Right lobe of liver (tissue), 6 donors: ENCODE measurements at regions not wholly inside any gene's neighbourhood (a gene's known extent, or its start where the extent isn't known, plus 50 kb on each side); places are given as distances from the start of the nearest gene placed in this dataset.
A peak's percentile ranks its signal among the peaks of the same experiment; 100 is the strongest.

Experiments used
- ATAC-seq, 4 donors: fragments of 200-7000 bp; cut with Tn5 transposase; one replicate each; pipeline ENCODE4 v1.9.1; 2020; ENCODE audit warnings: mild to moderate bottlenecking in 4 of 4, moderate library complexity in 4 of 4
- DNase-seq, 3 donors: peaks; one replicate each; pipeline ENCODE4 v3.0.0-alpha.2; 2020
- H3K27ac ChIP-seq, 3 donors: fragments of 200-600 bp; one replicate each; pipeline ENCODE4 v1.8.0; 2022
- H3K27me3 ChIP-seq, 2 donors: fragments of 200-600 bp; one replicate each; pipeline ENCODE4 v1.8.0; 2022
- H3K36me3 ChIP-seq, 4 donors: fragments of 200-600 bp; sonication (generic) in 1 of 4; one replicate each; pipeline versions ENCODE4 v1.5.1 to v1.8.0; 2017 to 2022; ENCODE audit warnings: control low read depth in 1 of 4
- H3K4me1 ChIP-seq, 4 donors: fragments of 200-600 bp; sonication (generic) in 1 of 4; one replicate each; pipeline versions ENCODE4 v1.5.1 to v1.8.0; 2017 to 2022; ENCODE audit warnings: control low read depth in 1 of 4
- H3K4me3 ChIP-seq, 3 donors: fragments of 200-600 bp; one replicate each; pipeline ENCODE4 v1.8.0; 2022
- H3K9me3 ChIP-seq, 4 donors: fragments of 200-600 bp; sonication (generic) in 1 of 4; one replicate each; pipeline versions ENCODE4 v1.5.1 to v1.8.0; 2017 to 2022; ENCODE audit warnings: control low read depth in 1 of 4
- POLR2A ChIP-seq: fragments of 450-650 bp; IDR thresholded peaks from one replicate; pipeline ENCODE4 v1.6.1; 2017; ENCODE audit warnings: antibody characterized with exemption, mild to moderate bottlenecking
- WGBS: methylation state at CpG from one replicate; pipeline ENCODE4 v1.1.6; 2018; ENCODE audit warnings: low coverage, low lambda C conversion rate; ENCODE audit not compliant: insufficient coverage; ENCODE audit errors: missing lambda C conversion rate; 5-methylcytosine and 5-hydroxymethylcytosine counted together
- intact Hi-C, 2 donors: fragments of 100-400 bp; cut with DNase I; formaldehyde crosslinking; loops; one replicate each; pipeline versions ENCODE4 v1.11.2 to v1.14.1; 2022
- TF ChIP-seq, protein P1 (sequence below), 4 donors: fragments of 200-600 bp in 3 of 4; fragments of 450-650 bp in 1 of 4; IDR thresholded peaks; one replicate each; pipeline versions ENCODE4 v1.5.1 to v1.8.0; 2016 to 2022; ENCODE audit warnings: antibody characterized with exemption in 4 of 4, mild to moderate bottlenecking in 2 of 4
- donor health status: DM: no; HTN: yes; CAD: no.
- donor health status: DM: no; HTN: no; CAD: no.
- donor health status: DM: no; HTN: no; CAD: no.
- donor health status: DM: no; HTN: yes; CAD: no.
- donor health status: DM: no; HTN: yes; CAD: no.

GRCh38 chr22:19622061-19622441, 92.3 kb upstream of the SEPTIN5 start:
- Histone ChIP-seq H3K27ac (no peak overlapping the region), H3K9me3 (no peaks in the 10 kb centered on the region), H3K36me3 (no peaks in the 10 kb centered on the region), H3K4me3 (no peak overlapping the region), H3K27me3 (no peaks in the 10 kb centered on the region), H3K4me1 (no peaks in the 10 kb centered on the region)
- TF ChIP-seq, protein P1, sequence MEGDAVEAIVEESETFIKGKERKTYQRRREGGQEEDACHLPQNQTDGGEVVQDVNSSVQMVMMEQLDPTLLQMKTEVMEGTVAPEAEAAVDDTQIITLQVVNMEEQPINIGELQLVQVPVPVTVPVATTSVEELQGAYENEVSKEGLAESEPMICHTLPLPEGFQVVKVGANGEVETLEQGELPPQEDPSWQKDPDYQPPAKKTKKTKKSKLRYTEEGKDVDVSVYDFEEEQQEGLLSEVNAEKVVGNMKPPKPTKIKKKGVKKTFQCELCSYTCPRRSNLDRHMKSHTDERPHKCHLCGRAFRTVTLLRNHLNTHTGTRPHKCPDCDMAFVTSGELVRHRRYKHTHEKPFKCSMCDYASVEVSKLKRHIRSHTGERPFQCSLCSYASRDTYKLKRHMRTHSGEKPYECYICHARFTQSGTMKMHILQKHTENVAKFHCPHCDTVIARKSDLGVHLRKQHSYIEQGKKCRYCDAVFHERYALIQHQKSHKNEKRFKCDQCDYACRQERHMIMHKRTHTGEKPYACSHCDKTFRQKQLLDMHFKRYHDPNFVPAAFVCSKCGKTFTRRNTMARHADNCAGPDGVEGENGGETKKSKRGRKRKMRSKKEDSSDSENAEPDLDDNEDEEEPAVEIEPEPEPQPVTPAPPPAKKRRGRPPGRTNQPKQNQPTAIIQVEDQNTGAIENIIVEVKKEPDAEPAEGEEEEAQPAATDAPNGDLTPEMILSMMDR (IDR thresholded peaks at IDR 0.05) = no peak
- TF ChIP-seq POLR2A = no peak
- intact Hi-C loops = no loop called here
- DNase-seq (no peak), ATAC-seq (no peak)
- WGBS = 86% methylated on average over 9 of the region's 11 CpGs

DNA sequence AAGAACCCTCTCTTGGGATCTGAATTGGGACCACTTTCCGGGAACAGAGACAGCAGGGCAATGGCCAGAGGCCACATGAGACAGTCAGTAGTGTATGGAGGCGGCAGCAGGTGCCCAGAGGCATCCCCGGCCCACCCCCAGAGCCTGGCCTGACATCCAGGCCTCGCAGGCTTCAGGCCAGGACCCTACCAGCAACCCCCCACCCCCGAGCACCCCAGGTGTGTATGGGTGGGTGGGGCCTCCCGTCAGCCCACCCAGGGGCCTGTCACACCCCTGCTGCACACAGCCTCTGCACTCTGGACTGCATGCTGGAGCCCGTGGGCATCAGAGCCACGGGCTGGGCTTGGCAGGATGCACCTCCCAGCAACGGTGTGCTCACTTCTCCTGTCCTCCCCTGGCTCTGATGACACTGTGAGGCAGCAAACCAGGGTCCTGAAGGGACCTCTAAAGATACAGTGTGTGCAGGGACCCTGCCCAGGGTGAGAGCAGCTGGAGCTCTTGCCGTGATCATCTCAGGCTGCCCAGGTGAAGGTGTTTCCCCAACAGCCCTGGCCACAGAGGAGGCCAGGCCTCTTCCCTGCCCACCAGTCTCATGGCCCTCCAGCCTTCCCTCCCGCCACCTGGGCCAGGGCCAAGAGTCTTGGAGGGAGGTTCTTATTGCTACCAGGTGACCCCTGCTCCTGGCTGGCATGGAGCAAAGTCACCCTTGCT, 88.8 kb upstream of the SEPTIN5 start:
- WGBS = 90% methylated on average over 2 of the region's 11 CpGs
- H3K4me1 ChIP-seq = no peaks in the 10 kb centered on the region
- no peak overlapping the region for H3K4me3 ChIP-seq
- no peak overlapping the region for H3K27ac ChIP-seq
- TF ChIP-seq POLR2A = no peak
- TF ChIP-seq, protein P1 (IDR thresholded peaks at IDR 0.05) = no peak
- intact Hi-C loops = loop anchor here in 1 of 2 donors (5.0 kb wide), 1 partner anchor 133 kb away; no protein-coding TSS in a partner anchor
- no peaks in the 10 kb centered on the region for H3K36me3 ChIP-seq
- no peak for DNase-seq
- H3K27me3 ChIP-seq = no peaks in the 10 kb centered on the region
- no peaks in the 10 kb centered on the region for H3K9me3 ChIP-seq
- no peak for ATAC-seq

- peak in 1 of 3 donors; percentile 33 for DNase-seq
- Histone ChIP-seq H3K9me3 (no peaks in the 10 kb centered on the region), H3K4me3 (no peak overlapping the region), H3K27ac (no peak overlapping the region), H3K4me1 (no peaks in the 10 kb centered on the region), H3K27me3 (no peaks in the 10 kb centered on the region), H3K36me3 (no peaks in the 10 kb centered on the region)
- intact Hi-C loops = loop anchor here in 1 of 2 donors (5.0 kb wide), 1 partner anchor 134 kb away; no protein-coding TSS in a partner anchor
- no peak for ATAC-seq
- TF ChIP-seq POLR2A = no peak
- TF ChIP-seq, protein P1 (IDR thresholded peaks at IDR 0.05) = no peak
- WGBS = 73% methylated on average over 3 of the region's 7 CpGs
These were observed 88.2 kb upstream of the SEPTIN5 start for GRCh38 chr22:19626042-19626587.

GRCh38 chr22:19626666-19627065, 87.6 kb upstream of the SEPTIN5 start:
- DNase-seq = peak in 1 of 3 donors; percentile 23
- no peak for ATAC-seq
- no peak overlapping the region for H3K27ac ChIP-seq
- H3K9me3 ChIP-seq = no peaks in the 10 kb centered on the region
- H3K27me3 ChIP-seq = no peaks in the 10 kb centered on the region
- intact Hi-C loops = loop anchor here in 1 of 2 donors (5.0 kb wide), 1 partner anchor 134 kb away; no protein-coding TSS in a partner anchor
- H3K36me3 ChIP-seq = no peaks in the 10 kb centered on the region
- no peaks in the 10 kb centered on the region for H3K4me1 ChIP-seq
- WGBS = 60% methylated on average over 3 of the region's 4 CpGs
- no peak overlapping the region for H3K4me3 ChIP-seq
- TF ChIP-seq, protein P1 (IDR thresholded peaks at IDR 0.05) = no peak
- TF ChIP-seq POLR2A = no peak
